NCI-H146 (cell line): ENCODE measurements at regions not wholly inside any gene's neighbourhood (a gene's known extent, or its start where the extent isn't known, plus 50 kb on each side); places are given as distances from the start of the nearest gene placed in this dataset.
"Not testable (repeated sequence)": the region's sequence is repeated elsewhere in the genome, so short reads cannot be mapped to it uniquely, and the experiment has no call there.

ENCODE experiments used
- DNase-seq: peaks from one replicate; lab custom pipeline; 2025; lab: John Stamatoyannopoulos, UW

DNA sequence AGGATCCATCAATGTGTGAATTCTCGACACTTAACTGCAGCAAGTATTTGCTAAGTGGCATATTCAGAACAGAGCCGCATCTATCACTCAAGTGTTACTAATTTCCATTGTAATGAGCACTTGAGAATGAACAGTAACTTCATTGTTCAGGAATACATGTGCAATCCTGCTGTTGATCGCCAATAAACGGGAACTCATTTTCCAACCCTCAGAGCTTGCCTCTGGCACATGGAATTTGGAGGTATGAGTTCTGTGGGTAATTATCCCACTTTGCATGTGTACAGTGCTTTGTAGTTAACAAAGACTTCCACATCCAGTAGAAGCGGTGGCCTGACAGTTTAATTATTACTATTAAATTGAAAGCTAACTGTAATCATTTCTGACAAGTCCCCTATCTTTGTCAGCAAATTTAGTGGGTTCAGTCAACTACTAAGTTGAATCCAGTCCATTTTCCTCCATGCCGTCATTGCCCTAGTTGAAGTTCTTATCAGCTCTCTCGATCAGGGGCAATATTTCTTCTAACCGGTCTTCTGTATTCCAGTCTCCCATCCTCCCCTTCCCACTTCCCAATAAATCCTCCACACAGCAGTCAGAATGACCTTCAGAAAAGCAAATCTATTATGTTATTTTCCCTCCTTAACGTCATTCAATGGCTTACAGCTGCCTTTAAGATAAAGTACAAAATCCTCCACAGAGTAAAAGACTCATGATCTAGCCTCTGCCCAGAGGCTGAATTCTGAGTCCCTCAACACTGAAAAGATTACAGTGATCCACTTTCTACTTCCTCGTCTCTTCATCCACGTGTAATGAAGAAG lies 62.4 kb upstream of the GBA3 start:
- DNase-seq: not testable (repeated sequence)

DNA sequence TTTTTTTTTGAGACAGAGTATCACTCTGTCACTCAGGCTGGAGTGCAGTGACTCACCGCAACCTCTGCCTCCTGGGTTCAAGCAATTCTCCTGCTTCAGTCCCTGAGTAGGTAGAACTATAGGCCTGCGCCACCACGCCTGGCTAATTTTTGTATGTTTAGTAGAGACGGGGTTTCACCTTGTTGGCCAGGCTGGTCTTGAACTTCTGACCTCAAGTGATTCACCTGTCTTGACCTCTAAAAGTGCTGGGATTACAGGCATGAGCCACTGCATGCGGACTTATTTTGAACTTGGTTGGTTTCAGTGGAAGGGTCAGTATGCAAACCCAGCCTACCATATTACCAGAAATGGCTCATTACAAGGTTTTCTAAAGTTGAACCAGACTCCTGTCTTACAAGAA lies 61.6 kb upstream of the GBA3 start:
- DNase-seq: not testable (repeated sequence)

DNA sequence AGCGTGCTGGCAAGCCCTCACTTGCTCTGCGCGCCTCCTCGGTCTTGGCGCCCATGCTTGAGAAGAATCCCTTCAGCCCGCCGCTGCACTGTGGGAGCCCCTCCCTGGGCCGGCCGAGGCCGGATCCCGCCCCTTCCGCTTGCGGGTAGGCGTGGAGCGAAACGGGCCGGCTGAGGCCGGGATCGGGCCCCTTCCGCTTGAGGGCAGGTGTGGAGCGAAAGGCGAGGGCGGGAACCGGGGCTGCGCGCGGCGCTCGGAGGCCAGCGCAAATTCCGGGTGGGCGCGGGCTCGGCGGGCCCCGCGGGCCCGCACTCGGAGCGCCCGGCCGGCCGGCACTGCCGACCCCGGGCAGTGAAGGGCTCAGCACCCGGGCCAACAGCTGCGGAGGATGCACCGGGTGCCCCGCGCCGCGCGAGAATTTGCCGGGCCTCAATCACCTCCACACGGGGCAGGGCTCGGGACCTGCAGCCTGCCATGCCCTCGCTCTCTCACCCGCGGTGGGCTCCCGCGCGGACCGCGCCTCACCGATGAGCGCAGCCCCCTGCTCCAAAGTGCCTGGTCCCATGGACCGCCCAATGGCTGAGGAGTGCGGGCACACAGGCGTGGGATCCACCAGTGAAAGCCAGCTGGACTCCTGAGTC lies 58.1 kb upstream of the GBA3 start:
- no peak for DNase-seq

DNA sequence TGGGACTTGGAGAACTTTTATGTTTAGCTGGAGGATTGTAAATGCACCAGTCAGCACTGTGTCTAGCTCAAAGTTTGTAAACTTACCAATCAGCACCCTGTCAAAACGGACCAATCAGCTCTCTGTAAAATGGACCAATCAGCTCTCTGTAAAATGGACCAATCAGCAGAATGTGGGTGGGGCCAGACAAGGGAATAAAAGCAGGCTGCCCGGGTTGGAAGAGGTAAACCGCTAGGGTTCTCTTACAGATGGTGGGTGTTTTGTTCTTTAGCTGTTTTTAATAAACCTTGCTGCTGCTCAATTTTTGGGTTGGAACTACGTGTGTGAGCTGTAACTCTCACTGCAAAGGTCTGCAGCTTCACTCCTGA lies 57.6 kb upstream of the GBA3 start:
- not testable (repeated sequence) for DNase-seq

DNA sequence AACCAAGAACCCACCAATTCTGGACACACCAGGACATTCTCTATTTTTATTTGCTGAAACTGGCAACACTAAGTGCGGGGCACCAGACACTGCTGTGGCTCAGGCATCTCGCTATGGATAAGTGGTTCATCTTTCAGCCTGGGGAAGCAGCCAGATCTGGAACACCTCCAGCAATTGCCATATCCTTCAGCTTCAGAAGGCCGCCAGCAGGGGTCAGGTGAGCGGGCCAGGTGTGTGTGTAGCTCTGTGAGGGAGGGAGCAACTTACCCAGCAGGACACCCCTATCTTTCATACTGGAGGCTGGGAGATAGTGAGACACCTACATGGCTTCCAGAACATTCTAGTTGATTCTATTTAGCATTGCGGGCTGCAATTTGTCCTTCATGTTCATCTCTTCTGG lies 57.0 kb upstream of the GBA3 start:
- no peak for DNase-seq

DNA sequence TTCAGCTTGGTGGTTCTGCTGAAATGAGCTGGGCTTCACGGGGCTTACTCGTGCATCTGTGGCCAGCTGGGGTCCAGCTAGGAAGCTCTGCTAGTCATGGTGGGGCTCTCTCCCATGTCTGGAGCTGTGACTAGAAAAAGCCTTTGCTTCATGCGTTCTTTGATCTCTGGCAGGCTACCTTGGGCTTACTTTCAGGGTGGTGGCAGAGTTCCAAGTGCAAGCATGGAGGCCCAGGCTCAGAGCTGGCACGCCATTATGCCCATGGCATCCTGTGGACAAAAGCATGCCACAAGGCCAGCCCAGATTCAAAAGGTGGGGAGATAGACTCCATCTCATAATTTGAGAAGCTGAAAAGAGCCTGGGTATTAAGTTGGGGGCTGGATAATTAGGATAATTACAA lies 55.4 kb upstream of the GBA3 start:
- no peak for DNase-seq
